ENCODE measurements at regions not wholly inside any gene's neighbourhood (a gene's known extent, or its start where the extent isn't known, plus 50 kb on each side); places are given as distances from the start of the nearest gene placed in this dataset.

DNA sequence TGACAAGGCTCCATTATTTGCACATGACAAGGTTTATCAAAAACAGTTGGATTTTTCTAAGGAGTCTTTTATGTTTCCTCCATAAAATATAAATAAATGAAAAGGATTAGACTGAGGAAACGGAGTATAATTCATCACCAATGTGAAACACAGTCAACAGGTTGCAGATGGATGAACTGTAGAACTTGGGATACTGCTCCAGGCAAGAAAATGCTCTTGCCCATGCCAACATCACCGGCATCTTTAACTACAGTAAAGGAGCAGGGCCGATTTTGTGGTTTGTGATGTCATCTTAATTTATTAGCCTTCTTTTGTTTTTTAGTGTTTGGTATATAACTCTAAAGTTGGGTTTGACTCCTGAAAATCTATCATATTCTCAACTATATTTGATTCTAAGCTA is 577.3 kb downstream of the EPHA4 start:
- ChIA-PET CTCF (ENCODE audit: low intra/inter-chr PET ratio) (no interaction called here), POLR2A (no interaction called here)
- no TSS peak for BruUV-seq (replicated peaks)
- Histone ChIP-seq H4K20me1 (replicated peaks; ENCODE audit: control insufficient read depth, insufficient read depth, low read length) (no peaks in the 10 kb centered on the region), H3K9me3 (replicated peaks; ENCODE audit: control insufficient read depth, insufficient read depth, low read depth, low read length) (no peaks in the 10 kb centered on the region), H2AFZ (ENCODE audit: low read depth, low read length) (no peak overlapping the region), H3K4me1 (replicated peaks in 1 of 2; ENCODE audit: control insufficient read depth in 2 of 2, insufficient read depth in 2 of 2, low read length in 2 of 2) (no peaks in the 10 kb centered on the region), H3K4me3 (no peak overlapping the region), H3K9me1 (ENCODE audit: control insufficient read depth, insufficient read depth, low read length) (no peaks in the 10 kb centered on the region), H3K9ac (ENCODE audit: insufficient read depth in 1 of 2, low read depth in 2 of 2, low read length in 2 of 2) (no peak overlapping the region), H3K27ac (ENCODE audit: extremely low read depth, low read depth, low read length) (no peak overlapping the region), H3K4me2 (ENCODE audit: insufficient read depth, low read length) (no peak overlapping the region), H3K27me3 (ENCODE audit: control insufficient read depth in 2 of 2, insufficient read depth in 2 of 2, low read length in 2 of 2) (no peaks in the 10 kb centered on the region), H3K36me3 (ENCODE audit: control insufficient read depth, insufficient read depth, low read length) (no peaks in the 10 kb centered on the region), H3K79me2 (ENCODE audit: control insufficient read depth, insufficient read depth, low read length) (no peaks in the 10 kb centered on the region)
- DNase-seq (ENCODE audit: extremely low read depth in 1 of 4, low spot score in 3 of 4) (no peak), ATAC-seq (no peak), FAIRE-seq (no peak)
- 0% methylated on average over 3 of the region's 3 CpGs for WGBS (ENCODE audit: insufficient coverage, low coverage, missing lambda C conversion rate)
- intact Hi-C loops (cut with micrococcal nuclease) = no loop called here
- in situ Hi-C loops (cut with MboI) = no loop called here
- no peak for TF ChIP-seq ATF7 (IDR thresholded peaks at IDR 0.05)
- TF ChIP-seq TFAM (CRISPR knock-in tag; conservative IDR thresholded peaks at IDR 0.05) = no peak
- no peak for TF ChIP-seq ELF4 (CRISPR knock-in tag; IDR thresholded peaks at IDR 0.05)
- no peak for TF ChIP-seq MCM3 (IDR thresholded peaks at IDR 0.05)
- no peak for TF ChIP-seq ZNF41 (CRISPR knock-in tag; conservative IDR thresholded peaks at IDR 0.05)

DNA sequence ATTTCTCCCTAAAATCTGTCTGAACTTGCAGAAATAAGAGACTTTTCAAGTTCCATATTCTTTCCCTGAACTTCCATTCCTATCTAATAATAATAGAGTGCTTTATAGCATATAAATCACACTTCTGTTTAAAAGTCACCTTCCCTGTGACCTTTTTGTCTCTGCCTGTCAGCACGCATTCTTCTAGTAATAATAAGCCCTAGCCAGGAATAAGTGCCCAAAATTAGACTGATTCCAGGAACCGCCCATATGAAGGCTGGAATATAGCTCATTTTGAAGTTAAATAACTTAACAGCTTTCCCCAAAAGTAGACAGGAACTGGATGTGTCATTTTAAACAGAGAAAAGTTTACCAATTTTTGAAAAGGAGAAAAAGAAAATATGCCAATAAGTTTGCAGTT is 576.5 kb downstream of the EPHA4 start:
- ATAC-seq = no peak
- Histone ChIP-seq H4K20me1 (replicated peaks; ENCODE audit: control insufficient read depth, insufficient read depth, low read length) (no peaks in the 10 kb centered on the region), H3K27ac (ENCODE audit: extremely low read depth, low read depth, low read length) (no peak overlapping the region), H3K9me3 (replicated peaks; ENCODE audit: control insufficient read depth, insufficient read depth, low read depth, low read length) (no peaks in the 10 kb centered on the region), H3K9me1 (ENCODE audit: control insufficient read depth, insufficient read depth, low read length) (no peaks in the 10 kb centered on the region), H3K9ac (ENCODE audit: insufficient read depth in 1 of 2, low read depth in 2 of 2, low read length in 2 of 2) (no peak overlapping the region), H3K79me2 (ENCODE audit: control insufficient read depth, insufficient read depth, low read length) (no peaks in the 10 kb centered on the region), H3K27me3 (ENCODE audit: control insufficient read depth in 2 of 2, insufficient read depth in 2 of 2, low read length in 2 of 2) (no peaks in the 10 kb centered on the region), H3K4me2 (ENCODE audit: insufficient read depth, low read length) (no peak overlapping the region), H3K4me3 (no peak overlapping the region), H2AFZ (ENCODE audit: low read depth, low read length) (no peak overlapping the region), H3K36me3 (ENCODE audit: control insufficient read depth, insufficient read depth, low read length) (no peaks in the 10 kb centered on the region), H3K4me1 (replicated peaks in 1 of 2; ENCODE audit: control insufficient read depth in 2 of 2, insufficient read depth in 2 of 2, low read length in 2 of 2) (no peaks in the 10 kb centered on the region)
- intact Hi-C loops (cut with micrococcal nuclease) (no loop called here), in situ Hi-C loops (cut with MboI) (no loop called here)
- FAIRE-seq = no peak
- DNase-seq (ENCODE audit: extremely low read depth in 1 of 4, low spot score in 3 of 4) = no peak
- 0% methylated on average over 2 of the region's 2 CpGs for WGBS (ENCODE audit: insufficient coverage, low coverage, missing lambda C conversion rate)
- ChIA-PET POLR2A (no interaction called here), CTCF (ENCODE audit: low intra/inter-chr PET ratio) (no interaction called here)
- TF ChIP-seq, protein P1, sequence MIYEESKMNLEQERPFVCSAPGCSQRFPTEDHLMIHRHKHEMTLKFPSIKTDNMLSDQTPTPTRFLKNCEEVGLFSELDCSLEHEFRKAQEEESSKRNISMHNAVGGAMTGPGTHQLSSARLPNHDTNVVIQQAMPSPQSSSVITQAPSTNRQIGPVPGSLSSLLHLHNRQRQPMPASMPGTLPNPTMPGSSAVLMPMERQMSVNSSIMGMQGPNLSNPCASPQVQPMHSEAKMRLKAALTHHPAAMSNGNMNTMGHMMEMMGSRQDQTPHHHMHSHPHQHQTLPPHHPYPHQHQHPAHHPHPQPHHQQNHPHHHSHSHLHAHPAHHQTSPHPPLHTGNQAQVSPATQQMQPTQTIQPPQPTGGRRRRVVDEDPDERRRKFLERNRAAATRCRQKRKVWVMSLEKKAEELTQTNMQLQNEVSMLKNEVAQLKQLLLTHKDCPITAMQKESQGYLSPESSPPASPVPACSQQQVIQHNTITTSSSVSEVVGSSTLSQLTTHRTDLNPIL (CRISPR knock-in tag; IDR thresholded peaks at IDR 0.05) = no peak
- no peak for TF ChIP-seq FIP1L1 (IDR thresholded peaks at IDR 0.05; ENCODE audit: low read depth, low read length, poor library complexity, severe bottlenecking)
- no TSS peak for BruUV-seq (replicated peaks)

Measured in K562 (cell line).